Right renal cortex interstitium (tissue), 3 donors: ENCODE measurements at regions not wholly inside any gene's neighbourhood (a gene's known extent, or its start where the extent isn't known, plus 50 kb on each side); places are given as distances from the start of the nearest gene placed in this dataset.

ENCODE experiments used
- DNase-seq, 3 donors: peaks; one replicate each; pipeline ENCODE4 v3.0.0-alpha.2; 2013; ENCODE audit warnings: low read depth in 3 of 3, low spot score in 2 of 3

GRCh38 chr17:15177343-15177742, 87.8 kb downstream of the PMP22 start:
- DNase-seq: no peak

GRCh38 chr17:15175356-15175755, 89.8 kb downstream of the PMP22 start:
- DNase-seq: no peak

GRCh38 chr17:15171167-15172047, 93.7 kb downstream of the PMP22 start:
- DNase-seq: peak; percentile 55 to 61 (median 57)

GRCh38 chr17:15169676-15170075, 95.5 kb downstream of the PMP22 start:
- no peak for DNase-seq

- DNase-seq: no peak
Observed at GRCh38 chr17:15168379-15168778, 96.7 kb downstream of the PMP22 start.

- no peak for DNase-seq
Observed at GRCh38 chr17:15161395-15161794, 103.7 kb downstream of the PMP22 start.

- DNase-seq: no peak
Observed at GRCh38 chr17:15157051-15157450, 108.1 kb downstream of the PMP22 start.

- no peak for DNase-seq
Observed at GRCh38 chr17:15154618-15155017, 110.5 kb downstream of the PMP22 start.

- no peak for DNase-seq
Observed at GRCh38 chr17:15145621-15146020, 119.5 kb downstream of the PMP22 start.

- DNase-seq: no peak
Observed at GRCh38 chr17:15143524-15143923, 121.6 kb downstream of the PMP22 start.

- DNase-seq: no peak
Observed at GRCh38 chr17:15134363-15134762, 130.8 kb downstream of the PMP22 start.

- DNase-seq: no peak
Observed at GRCh38 chr17:15133826-15134225, 131.3 kb downstream of the PMP22 start.

- no peak for DNase-seq
Observed at GRCh38 chr17:15133143-15133542, 132.0 kb downstream of the PMP22 start.

- no peak for DNase-seq
Observed at GRCh38 chr17:15130426-15130825, 134.7 kb downstream of the PMP22 start.

- no peak for DNase-seq
Observed at GRCh38 chr17:15129986-15130385, 135.1 kb downstream of the PMP22 start.

GRCh38 chr17:15124746-15125145, 140.4 kb downstream of the PMP22 start:
- no peak for DNase-seq

- no peak for DNase-seq
Observed at GRCh38 chr17:15124264-15124595, 140.9 kb downstream of the PMP22 start.

- DNase-seq: no peak
Observed at GRCh38 chr17:15123593-15124263, 141.4 kb downstream of the PMP22 start.

- DNase-seq: no peak
Observed at GRCh38 chr17:15122857-15123256, 142.3 kb downstream of the PMP22 start.

GRCh38 chr17:15121426-15121825, 143.7 kb downstream of the PMP22 start:
- no peak for DNase-seq

GRCh38 chr17:15119968-15120367, 145.2 kb downstream of the PMP22 start:
- no peak for DNase-seq

GRCh38 chr17:15117239-15117638, 147.9 kb downstream of the PMP22 start:
- no peak for DNase-seq
